ENCODE measurements at regions not wholly inside any gene's neighbourhood (a gene's known extent, or its start where the extent isn't known, plus 50 kb on each side); places are given as distances from the start of the nearest gene placed in this dataset.
"Not testable (repeated sequence)": the region's sequence is repeated elsewhere in the genome, so short reads cannot be mapped to it uniquely, and the experiment has no call there.

GRCh38 chr13:80931118-80931517 is 590.2 kb upstream of the SPRY2 start:
- TF ChIP-seq EZH2 (IDR thresholded peaks at IDR 0.05; ENCODE audit: borderline replicate concordance, insufficient read depth, low read depth, low read length, poor library complexity, severe bottlenecking) (no peak), CTCF (IDR thresholded peaks at IDR 0.05) (no peak)
- no peak for ATAC-seq (ENCODE audit: low read depth)
- no peaks in the 10 kb centered on the region for H3K4me1 Mint-ChIP-seq
- H3K27me3 Mint-ChIP-seq = no peaks in the 10 kb centered on the region
- no peaks in the 10 kb centered on the region for H3K9me3 Mint-ChIP-seq (ENCODE audit: insufficient read depth)
- Histone ChIP-seq H3K9me3 (ENCODE audit: control extremely low read depth in 1 of 3, control insufficient read depth in 2 of 3, insufficient read depth in 1 of 3, low read length in 2 of 3) (no peaks in the 10 kb centered on the region), H3K36me3 (replicated peaks in 1 of 2; ENCODE audit: control extremely low read depth in 1 of 2, control insufficient read depth in 1 of 2, extremely low read depth in 1 of 2, insufficient read depth in 2 of 2, low read length in 1 of 2) (no peaks in the 10 kb centered on the region), H3K27ac (ENCODE audit: low read length in 2 of 2) (no peak overlapping the region), H3K79me2 (ENCODE audit: control insufficient read depth, insufficient read depth, low read length) (no peaks in the 10 kb centered on the region), H3K4me1 (ENCODE audit: control insufficient read depth in 2 of 2, insufficient read depth in 2 of 2, low read length in 2 of 2) (no peaks in the 10 kb centered on the region), H3K4me2 (replicated peaks; ENCODE audit: low read depth, low read length, poor library complexity, severe bottlenecking) (no peak overlapping the region), H3K9ac (ENCODE audit: low read length) (no peak overlapping the region), H4K20me1 (ENCODE audit: control insufficient read depth, insufficient read depth, low read length, poor library complexity, severe bottlenecking) (no peaks in the 10 kb centered on the region), H3K27me3 (replicated peaks in 1 of 4; ENCODE audit: control extremely low read depth in 1 of 4, control insufficient read depth in 3 of 4, insufficient read depth in 4 of 4, low read length in 3 of 4) (no peaks in the 10 kb centered on the region), H3K4me3 (ENCODE audit: control extremely low read depth in 1 of 5, extremely low read depth in 1 of 5, insufficient read depth in 1 of 5, low read depth in 2 of 5, low read length in 4 of 5) (no peak overlapping the region), H2AFZ (ENCODE audit: insufficient read depth, low read depth, low read length, poor library complexity, severe bottlenecking) (no peak overlapping the region)
- no peak overlapping the region for H3K4me3 Mint-ChIP-seq
- intact Hi-C loops (cut with micrococcal nuclease) = no loop called here
- POLR2A ChIA-PET = no interaction called here
- no CpG with 5 or more reads among the region's 1 CpG for whole genome bisulfite sequencing (ENCODE audit: insufficient coverage)
- DNase-seq = no peak
- CTCF ChIA-PET = no interaction called here
- H3K27ac Mint-ChIP-seq = no peak overlapping the region

GRCh38 chr13:80928241-80928640 is 587.3 kb upstream of the SPRY2 start:
- intact Hi-C loops (cut with micrococcal nuclease) = no loop called here
- Histone ChIP-seq H3K9me3 (ENCODE audit: control extremely low read depth in 1 of 3, control insufficient read depth in 2 of 3, insufficient read depth in 1 of 3, low read length in 2 of 3) (no peaks in the 10 kb centered on the region), H3K4me3 (ENCODE audit: control extremely low read depth in 1 of 5, extremely low read depth in 1 of 5, insufficient read depth in 1 of 5, low read depth in 2 of 5, low read length in 4 of 5) (no peak overlapping the region), H3K79me2 (ENCODE audit: control insufficient read depth, insufficient read depth, low read length) (no peaks in the 10 kb centered on the region), H3K4me1 (ENCODE audit: control insufficient read depth in 2 of 2, insufficient read depth in 2 of 2, low read length in 2 of 2) (no peaks in the 10 kb centered on the region), H4K20me1 (ENCODE audit: control insufficient read depth, insufficient read depth, low read length, poor library complexity, severe bottlenecking) (no peaks in the 10 kb centered on the region), H3K9ac (ENCODE audit: low read length) (no peak overlapping the region), H3K4me2 (replicated peaks; ENCODE audit: low read depth, low read length, poor library complexity, severe bottlenecking) (no peak overlapping the region), H3K36me3 (replicated peaks in 1 of 2; ENCODE audit: control extremely low read depth in 1 of 2, control insufficient read depth in 1 of 2, extremely low read depth in 1 of 2, insufficient read depth in 2 of 2, low read length in 1 of 2) (no peaks in the 10 kb centered on the region), H3K27ac (ENCODE audit: low read length in 2 of 2) (no peak overlapping the region), H2AFZ (ENCODE audit: insufficient read depth, low read depth, low read length, poor library complexity, severe bottlenecking) (no peak overlapping the region), H3K27me3 (replicated peaks in 1 of 4; ENCODE audit: control extremely low read depth in 1 of 4, control insufficient read depth in 3 of 4, insufficient read depth in 4 of 4, low read length in 3 of 4) (no peaks in the 10 kb centered on the region)
- Mint-ChIP-seq H3K27ac (no peak overlapping the region), H3K4me1 (no peaks in the 10 kb centered on the region), H3K4me3 (no peak overlapping the region), H3K9me3 (ENCODE audit: insufficient read depth) (no peaks in the 10 kb centered on the region), H3K27me3 (no peaks in the 10 kb centered on the region)
- DNase-seq (no peak), ATAC-seq (ENCODE audit: low read depth) (no peak)
- CTCF ChIA-PET = no interaction called here
- WGBS (ENCODE audit: insufficient coverage) = no CpG with 5 or more reads among the region's 3 CpGs
- POLR2A ChIA-PET = no interaction called here
- no peak for TF ChIP-seq EZH2 (IDR thresholded peaks at IDR 0.05; ENCODE audit: borderline replicate concordance, insufficient read depth, low read depth, low read length, poor library complexity, severe bottlenecking)
- TF ChIP-seq CTCF (IDR thresholded peaks at IDR 0.05) = no peak

GRCh38 chr13:80926024-80926423 is 585.1 kb upstream of the SPRY2 start:
- WGBS (ENCODE audit: insufficient coverage) = no CpG with 5 or more reads among the region's 3 CpGs
- POLR2A ChIA-PET; H3K9me3 Mint-ChIP-seq (ENCODE audit: insufficient read depth): not testable (repeated sequence)

More at GRCh38 chr13:80926024-80926423, 585.1 kb upstream of the SPRY2 start:
- H3K27me3 ChIP-seq (replicated peaks in 1 of 4; ENCODE audit: control extremely low read depth in 1 of 4, control insufficient read depth in 3 of 4, insufficient read depth in 4 of 4, low read length in 3 of 4); H3K4me1 Mint-ChIP-seq; ATAC-seq (ENCODE audit: low read depth); DNase-seq; H3K79me2 ChIP-seq (ENCODE audit: control insufficient read depth, insufficient read depth, low read length); CTCF ChIA-PET; H3K4me3 Mint-ChIP-seq; H3K4me1 ChIP-seq (ENCODE audit: control insufficient read depth in 2 of 2, insufficient read depth in 2 of 2, low read length in 2 of 2); H3K4me3 ChIP-seq (ENCODE audit: control extremely low read depth in 1 of 5, extremely low read depth in 1 of 5, insufficient read depth in 1 of 5, low read depth in 2 of 5, low read length in 4 of 5); H2AFZ ChIP-seq (ENCODE audit: insufficient read depth, low read depth, low read length, poor library complexity, severe bottlenecking); H4K20me1 ChIP-seq (ENCODE audit: control insufficient read depth, insufficient read depth, low read length, poor library complexity, severe bottlenecking); H3K36me3 ChIP-seq (replicated peaks in 1 of 2; ENCODE audit: control extremely low read depth in 1 of 2, control insufficient read depth in 1 of 2, extremely low read depth in 1 of 2, insufficient read depth in 2 of 2, low read length in 1 of 2); H3K27me3 Mint-ChIP-seq; H3K9ac ChIP-seq (ENCODE audit: low read length); H3K27ac ChIP-seq (ENCODE audit: low read length in 2 of 2); H3K4me2 ChIP-seq (replicated peaks; ENCODE audit: low read depth, low read length, poor library complexity, severe bottlenecking); H3K9me3 ChIP-seq (ENCODE audit: control extremely low read depth in 1 of 3, control insufficient read depth in 2 of 3, insufficient read depth in 1 of 3, low read length in 2 of 3); H3K27ac Mint-ChIP-seq; intact Hi-C loops (cut with micrococcal nuclease): not testable (repeated sequence)
